ENCODE measurements at regions not wholly inside any gene's neighbourhood (a gene's known extent, or its start where the extent isn't known, plus 50 kb on each side); places are given as distances from the start of the nearest gene placed in this dataset.
A peak's percentile ranks its signal among the peaks of the same experiment; 100 is the strongest.

DNA sequence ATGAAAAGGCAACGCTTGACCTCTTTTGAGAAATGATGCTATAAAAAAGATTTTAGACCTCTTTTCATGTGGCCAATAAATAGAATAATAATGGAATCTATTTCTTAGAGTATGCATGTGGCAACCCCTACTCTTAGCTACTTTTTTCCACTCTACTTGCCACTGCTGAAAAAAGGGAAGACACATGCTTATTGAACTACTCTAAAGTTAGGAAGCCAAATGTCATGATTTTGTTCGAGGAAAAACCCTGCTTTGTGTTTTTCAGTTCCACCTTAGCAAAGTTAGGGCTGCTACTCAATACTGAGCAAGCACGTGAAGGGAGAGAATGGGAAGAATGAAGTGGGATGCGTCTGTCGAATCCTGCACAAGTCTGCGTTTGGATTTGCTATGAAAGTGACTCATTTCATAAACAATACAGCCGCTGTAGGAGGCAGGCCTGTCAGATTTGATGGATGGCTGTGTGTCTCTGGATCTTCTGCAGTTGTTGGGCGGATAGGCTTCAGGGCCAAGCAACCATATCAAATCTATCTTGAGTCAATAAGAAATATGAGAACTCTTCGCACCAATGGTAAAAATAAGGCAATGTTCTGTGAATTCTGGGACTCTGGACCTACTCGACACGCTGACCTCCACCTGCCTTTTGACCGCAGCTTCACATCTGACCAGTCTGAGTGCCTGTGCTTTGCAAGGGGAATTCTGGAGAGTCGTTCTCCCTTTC lies 333.6 kb downstream of the PIK3R1 start:
- intact Hi-C loops (cut with DNase I): no loop called here

DNA sequence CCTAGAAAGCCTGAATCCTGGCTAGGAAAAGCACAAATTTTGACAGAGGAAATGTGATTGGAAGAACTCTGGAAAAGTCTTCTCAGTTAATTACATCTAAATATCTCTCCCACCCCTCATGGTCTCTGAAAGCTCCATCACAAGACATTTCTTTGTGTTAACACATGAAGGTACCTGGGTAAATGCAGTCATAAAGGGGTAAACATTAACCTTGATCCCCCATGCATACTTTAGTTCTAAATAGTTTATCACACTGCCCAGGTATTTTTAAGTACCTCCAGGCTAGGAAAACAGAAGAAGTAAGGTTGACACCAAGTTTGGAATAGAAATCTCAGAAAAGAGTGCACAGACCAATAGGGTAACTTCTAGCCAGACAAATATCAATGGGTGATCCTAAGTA lies 334.5 kb downstream of the PIK3R1 start:
- DNase-seq: no peak
- intact Hi-C loops (cut with DNase I): no loop called here

More for the DNA sequence above, 333.6 kb downstream of the PIK3R1 start:
- DNase-seq: no peak

DNA sequence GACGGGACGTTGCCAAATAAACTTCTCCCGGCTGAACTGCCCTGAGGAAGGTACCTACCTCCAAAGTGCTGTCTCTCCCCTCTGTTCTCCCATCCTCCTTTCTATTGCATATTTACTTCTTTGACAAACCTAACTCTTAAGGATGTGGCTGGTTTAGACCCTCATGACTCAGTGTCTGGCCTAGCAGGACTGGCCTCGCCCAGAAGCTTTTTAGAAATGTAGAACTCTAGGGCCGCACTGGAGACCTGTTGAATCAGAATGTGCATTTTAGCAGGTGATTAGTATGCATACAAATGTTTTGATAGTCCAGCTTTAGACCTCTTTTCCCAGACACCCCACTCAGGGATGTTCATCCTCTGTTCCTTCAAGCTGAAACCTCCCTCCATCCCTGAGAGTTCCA lies 335.9 kb downstream of the PIK3R1 start:
- DNase-seq: no peak
- intact Hi-C loops (cut with DNase I): no loop called here

DNA sequence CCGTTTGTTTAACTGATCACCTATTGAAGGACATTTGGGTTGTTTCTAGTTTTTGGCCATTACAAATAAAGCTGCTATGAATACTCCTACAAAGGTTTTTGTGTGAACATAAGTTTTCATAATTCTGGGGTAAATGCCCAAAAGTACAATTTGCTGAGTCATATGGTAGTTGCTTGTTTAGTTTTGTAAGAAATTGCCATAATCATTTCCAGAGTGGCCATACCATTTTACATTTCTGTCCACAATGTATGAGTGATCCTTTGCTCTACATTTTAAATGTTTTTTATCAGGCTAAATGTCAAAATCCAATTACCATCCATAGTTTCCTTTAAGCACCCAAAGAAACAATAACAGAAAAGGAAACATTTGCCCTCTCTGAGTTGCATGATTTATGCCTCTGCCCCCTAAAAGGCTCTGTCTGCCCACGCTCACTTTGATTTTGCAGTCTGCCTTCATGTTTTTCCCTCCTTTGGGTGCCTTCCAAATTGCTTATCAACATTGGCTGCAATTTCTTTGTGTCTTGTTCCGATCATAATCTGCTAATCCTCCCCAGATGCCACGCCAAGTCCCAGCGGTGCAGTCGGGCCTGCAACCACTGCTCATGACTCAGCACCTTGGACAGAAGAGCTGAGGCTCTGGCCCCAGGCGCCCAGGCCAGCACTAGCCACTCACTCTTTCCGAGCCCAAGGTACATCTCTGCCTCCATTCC lies 339.2 kb downstream of the PIK3R1 start:
- no peak for DNase-seq
- intact Hi-C loops (cut with DNase I): no loop called here

DNA sequence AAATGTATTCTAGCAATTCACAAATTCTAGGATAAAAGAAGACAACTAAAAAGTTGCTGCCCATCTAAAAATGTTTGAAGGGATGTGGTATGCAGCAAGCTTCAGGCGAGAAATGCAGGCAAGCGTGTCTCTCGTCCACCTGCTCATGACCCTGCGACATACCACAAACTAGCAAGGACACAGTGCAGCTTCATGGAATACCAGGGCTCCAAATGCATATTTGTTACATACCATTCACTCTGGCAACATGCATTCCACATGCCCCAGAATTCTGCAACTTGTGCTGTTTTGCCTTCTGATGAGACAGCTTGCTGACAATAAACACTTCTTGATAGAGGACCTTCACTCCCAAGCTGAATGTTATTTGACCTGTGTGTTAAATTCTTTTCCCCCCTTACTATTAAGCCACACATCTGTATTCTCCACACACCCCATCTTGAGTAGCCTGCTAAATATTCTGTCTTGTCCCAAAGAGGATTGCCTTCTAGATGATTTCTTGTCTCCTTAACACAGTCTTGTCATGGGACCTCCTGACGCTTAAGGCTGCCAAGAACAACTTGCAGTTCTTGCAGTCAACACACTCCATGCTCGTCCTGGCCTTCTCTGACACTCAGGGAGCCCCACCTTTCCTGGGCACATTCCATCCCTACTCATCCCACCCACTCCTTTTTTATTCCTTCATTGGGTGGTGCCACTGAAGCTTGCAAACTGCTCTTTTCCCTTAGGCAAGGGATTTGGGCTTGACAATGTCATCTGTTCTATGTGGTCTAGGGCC lies 340.5 kb downstream of the PIK3R1 start:
- intact Hi-C loops (cut with DNase I): no loop called here
- no peak for DNase-seq

DNA sequence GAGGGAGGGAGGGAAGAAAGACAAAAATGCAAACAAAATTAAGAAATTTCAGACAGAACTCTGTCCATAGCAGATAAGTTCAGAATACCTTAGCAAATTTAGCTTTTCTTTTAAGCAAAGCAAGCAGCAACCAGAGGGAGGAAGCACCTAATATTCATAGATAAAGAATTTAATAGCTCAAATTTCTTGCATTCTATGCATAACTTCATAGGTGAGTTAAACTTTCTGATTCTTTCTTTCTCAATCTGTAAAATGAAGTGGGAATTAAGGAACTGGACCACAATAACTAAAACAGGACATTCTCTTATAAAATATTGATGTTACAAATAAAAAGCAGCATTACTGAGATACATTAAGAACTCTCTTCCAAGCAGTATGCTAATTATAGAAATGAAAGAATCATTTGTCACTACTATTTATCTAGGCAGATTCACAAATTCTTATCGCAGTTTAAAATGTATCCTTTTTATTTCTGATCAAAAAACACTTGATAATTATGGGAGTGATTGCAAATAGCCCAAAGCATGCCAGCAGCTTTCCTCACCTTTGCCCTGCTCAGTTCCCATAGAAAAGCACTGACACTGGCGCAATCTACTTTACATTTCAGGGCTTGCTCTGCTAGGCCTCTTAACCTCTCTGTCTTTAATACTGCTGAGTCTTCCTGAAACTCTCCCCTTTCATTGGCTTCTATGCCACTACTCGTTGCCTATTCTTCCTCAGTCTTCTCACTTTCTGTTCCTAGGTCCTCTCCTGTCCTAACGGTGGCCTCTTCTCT lies 341.8 kb downstream of the PIK3R1 start:
- intact Hi-C loops (cut with DNase I): no loop called here
- DNase-seq: no peak

DNA sequence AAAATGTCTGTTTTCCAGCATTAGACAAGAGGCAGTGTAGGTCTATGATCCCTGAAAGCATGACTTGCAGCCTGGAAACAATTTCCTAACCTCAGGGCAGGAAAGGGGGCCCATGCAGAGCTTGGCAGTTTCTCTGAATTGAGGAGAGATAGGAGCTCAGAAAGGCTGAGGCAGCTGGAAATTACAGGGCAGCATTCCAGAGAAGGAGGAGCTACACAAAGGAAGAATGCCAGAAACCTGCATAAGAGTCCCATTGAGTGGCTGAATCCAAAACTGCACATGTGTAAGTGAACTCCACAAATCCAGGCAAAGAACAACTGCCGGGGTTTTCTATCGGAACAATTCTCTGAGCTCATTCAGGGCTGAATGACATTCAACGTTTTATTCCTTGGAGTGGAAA lies 346.8 kb downstream of the PIK3R1 start:
- intact Hi-C loops (cut with DNase I): no loop called here
- DNase-seq: peak in 3 of 10 donors; percentile 16 to 49 (median 26)

DNA sequence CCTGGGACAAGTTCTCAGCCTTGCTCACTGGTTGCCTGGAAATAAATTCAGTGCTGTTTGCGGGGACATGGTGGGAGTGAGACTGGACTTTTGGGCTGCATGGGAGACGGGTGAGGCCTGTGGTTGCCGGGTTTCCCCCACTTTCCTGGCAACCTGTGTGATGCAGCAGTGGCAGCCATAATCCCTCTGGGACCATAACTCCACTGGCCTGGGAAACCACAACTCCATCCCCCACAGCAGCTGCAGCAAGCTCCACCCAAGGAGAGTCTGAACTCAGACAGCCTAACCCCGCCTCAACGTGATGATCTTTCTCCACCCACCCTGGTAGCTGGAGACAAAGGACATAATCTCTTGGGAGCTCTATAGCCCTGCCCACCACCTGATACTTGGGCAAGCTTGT lies 349.9 kb downstream of the PIK3R1 start:
- intact Hi-C loops (cut with DNase I): no loop called here
- DNase-seq: peak in 1 of 10 donors; percentile 63

DNA sequence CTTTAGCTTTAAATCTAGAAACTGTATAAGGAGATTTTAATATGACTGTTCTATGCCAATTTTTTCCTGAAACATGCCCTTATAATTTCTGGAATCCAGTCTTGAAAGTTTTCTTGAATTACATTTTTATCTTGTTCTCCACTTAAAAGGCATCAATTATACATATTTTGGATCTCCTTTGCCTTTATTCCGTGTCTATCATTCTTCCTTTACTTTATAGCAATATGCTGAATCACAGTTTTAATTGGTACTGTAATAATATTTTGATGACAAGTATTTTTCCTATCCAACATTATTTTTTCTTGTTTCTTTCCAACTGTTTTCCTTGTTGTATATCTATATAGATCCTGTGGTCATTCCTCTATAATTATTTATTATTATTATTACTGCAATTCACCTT lies 361.2 kb downstream of the PIK3R1 start:
- intact Hi-C loops (cut with DNase I): no loop called here
- no peak for DNase-seq

DNA sequence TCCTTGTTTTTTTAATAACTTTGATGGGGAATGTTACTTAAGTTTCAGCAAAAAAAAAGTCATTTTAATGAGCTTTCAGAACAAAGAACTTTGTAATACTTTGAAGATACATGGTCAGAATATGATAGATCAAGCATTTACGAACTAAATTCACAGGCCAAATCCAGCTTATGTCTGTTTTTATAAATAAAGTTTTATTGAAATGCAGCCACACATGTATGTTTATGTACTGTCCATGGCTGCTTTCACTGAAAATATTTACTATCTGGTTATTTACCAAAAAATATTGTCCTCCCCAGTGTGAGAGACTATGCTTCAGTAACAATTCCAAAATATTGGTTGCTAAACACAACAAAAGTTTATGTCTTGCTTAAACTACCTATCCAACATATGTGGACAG lies 366.7 kb downstream of the PIK3R1 start:
- intact Hi-C loops (cut with DNase I): no loop called here
- DNase-seq: no peak

DNA sequence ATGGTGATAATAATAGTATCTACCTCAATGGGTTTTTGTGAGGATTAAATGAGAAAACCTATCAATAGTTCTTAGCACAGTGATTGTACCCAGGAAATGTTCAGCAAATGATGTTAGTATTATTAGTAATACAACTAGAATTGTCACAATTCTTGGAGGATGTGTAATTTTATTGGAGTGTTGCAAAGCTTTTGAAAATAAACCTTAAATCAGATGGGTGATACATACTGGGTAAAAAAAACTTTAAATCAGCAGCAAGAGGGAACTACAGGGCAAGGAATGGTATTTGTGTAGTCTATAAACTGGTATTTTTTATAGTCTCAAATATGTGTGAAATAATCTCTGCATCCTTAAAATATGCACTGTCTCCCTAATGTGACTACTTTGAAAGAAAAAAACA lies 371.6 kb downstream of the PIK3R1 start:
- DNase-seq: no peak
- intact Hi-C loops (cut with DNase I): no loop called here

DNA sequence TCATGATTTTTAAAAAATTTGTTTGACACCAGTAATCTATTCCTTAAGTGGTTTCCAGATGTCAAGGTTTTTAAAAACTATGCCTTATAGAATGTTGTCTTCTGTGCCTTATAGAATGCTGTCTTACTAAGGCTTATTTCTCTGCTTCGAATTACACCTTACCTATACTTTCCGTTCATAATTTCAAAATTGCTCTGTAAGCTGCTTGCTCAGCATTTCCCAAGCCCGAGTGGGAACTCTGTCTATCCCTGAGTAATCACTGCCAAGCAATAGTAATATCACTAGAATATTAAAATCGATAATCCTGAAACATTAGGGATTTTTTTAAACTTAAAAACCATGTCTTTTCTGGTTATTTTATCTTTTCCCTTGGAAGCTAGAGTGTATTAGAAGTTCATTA lies 376.3 kb downstream of the PIK3R1 start:
- no peak for DNase-seq
- intact Hi-C loops (cut with DNase I): no loop called here

DNA sequence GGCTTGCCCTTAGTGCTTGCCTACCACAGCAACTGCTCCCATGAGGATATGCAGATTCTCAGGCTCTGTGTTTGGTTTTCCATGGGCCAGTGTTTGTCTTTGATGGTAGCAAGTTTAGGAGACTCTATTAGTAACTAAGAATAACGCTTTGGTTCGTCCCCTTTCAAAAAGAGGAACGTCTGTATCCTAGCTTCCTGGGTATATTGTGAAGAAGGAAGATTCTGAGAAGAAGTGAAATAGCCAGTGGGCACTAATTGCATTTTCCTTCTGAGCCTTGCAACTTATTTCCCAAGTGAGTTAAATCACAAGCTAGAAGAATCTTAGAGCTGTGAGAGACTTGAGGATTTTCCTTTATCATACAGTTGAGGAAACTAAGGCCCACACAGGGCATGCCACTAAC lies 376.8 kb downstream of the PIK3R1 start:
- no peak for DNase-seq
- intact Hi-C loops (cut with DNase I): no loop called here

DNA sequence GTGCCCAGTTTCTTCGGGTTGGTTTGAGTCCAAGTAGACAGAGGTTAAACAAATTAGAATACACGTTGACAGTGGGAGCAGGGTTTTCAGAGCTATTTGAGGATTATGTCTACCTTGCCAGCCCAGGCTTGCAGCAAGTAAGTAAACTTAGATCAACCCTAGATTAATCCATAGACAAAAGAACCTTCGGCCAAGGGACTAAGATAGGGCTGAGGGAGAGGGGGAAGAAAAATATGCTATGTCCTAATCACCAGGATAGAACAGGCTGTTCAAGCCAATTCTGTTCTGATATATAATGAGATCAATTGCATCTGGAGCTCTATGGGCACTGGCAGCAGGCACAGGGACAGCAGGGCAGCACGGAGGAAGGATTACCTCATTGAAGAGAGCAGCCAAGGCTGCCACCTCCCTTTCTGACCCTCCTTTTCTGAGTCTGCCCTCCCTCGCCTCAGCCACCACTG lies 377.7 kb downstream of the PIK3R1 start:
- no peak for DNase-seq

DNA sequence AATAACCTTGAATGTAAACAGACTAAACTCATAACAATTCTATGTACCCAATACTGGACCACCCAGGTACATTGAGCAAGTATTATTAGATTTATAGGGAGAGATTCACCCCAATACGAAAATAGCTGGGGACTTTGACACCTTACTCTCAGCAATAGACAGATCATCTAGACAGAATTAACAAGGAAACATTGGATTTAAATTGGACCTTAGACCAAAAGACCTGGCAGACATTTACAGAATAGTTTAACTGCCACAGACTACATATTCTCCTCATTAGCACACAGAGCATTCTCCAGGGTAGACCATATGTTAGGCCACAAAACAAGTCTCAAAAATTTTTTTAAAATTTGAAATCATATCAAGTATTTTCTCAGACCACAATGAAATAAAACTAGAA lies 397.4 kb downstream of the PIK3R1 start:
- intact Hi-C loops (cut with DNase I): no loop called here
- no peak for DNase-seq

More for the DNA sequence above, 377.7 kb downstream of the PIK3R1 start:
- intact Hi-C loops (cut with DNase I): no loop called here

DNA sequence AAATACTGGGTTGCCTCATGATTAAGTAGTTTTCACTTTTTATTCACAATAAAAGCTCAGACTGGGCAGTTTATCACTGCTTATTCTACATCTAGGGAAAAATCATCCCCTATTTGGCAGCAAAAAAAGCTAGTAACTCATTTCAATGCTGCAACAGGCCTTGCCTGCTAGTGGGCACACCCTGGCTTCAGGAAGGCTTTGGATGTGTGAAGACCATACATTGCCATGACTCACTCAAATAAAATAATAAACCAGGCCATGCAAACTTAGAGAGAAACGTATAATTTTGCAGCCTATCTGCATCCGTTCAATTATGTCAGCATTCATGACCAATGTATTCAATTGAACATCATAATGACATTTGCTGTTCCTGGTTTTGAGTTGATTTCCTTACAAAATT lies 402.9 kb downstream of the PIK3R1 start:
- intact Hi-C loops (cut with DNase I): no loop called here
- no peak for DNase-seq

DNA sequence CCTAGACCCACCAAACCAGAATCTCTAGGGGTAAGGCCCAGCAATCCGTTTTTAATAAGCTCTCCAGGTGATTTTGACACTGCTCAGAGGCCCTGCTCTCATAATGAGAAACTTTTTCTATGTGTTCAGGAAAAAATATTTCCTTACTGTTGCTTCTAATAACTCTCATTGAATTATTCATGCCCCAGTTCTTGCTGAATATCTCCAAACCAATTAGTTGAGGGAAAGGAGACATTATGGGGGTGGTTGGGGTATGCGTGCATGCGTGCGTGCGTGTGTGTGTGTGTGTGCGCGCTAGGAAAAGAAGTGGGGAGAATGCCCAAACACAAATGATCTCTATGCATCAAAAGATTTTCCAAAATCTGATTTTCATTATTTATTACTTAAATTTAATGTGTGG lies 411.4 kb downstream of the PIK3R1 start:
- intact Hi-C loops (cut with DNase I): no loop called here
- no peak for DNase-seq

DNA sequence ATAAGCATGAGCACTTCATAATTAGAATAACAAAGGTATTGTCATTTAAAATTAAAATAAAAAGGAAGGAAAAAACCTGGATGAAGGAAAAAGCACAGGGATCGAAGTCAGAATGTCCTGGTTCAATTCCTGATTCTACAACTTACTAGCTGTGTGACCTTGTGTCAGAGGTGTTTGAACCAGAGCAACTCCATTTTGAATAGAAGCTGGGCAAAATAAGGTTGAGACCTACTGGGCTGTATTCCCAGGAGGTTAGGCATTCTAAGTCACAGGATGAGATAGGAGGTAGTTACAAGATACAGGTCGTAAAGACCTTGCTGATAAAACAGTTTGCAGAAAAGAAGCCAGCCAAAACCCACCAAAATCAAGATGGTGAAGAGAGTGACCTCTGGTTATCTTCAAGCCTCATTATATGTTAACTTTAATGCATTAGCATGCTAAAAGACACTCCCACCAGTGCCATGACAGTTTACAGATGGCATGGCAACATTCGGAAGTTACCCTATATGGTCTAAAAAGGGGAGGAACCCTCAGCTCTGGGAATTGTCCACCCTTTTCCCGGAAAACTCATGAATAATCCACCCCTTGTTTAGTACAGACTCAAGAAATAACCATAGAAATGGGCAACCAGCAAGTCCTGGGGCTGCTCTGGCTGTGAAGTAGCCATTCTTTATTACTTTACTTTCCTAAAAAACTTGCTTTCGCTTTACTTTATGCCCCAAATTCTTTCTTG lies 412.7 kb downstream of the PIK3R1 start:
- intact Hi-C loops (cut with DNase I): no loop called here
- DNase-seq: no peak

DNA sequence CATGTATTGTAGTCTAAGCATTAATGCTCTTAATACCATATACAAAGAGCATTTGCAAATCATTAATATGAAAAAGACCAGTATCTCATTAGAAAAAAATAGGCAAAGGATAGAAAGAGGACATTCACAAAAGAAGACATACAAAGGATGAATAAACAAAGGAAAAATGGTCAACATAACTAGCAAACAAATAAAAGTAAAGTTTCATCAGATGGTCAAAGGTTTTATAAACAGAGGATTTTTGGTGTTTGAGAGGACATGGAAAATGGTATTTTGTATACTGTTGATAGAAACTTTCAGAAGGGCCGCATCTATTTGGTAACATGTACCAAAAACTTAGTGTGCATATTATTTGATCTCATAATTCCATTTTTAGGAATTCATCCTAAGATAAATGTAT lies 414.8 kb downstream of the PIK3R1 start:
- intact Hi-C loops (cut with DNase I): no loop called here
- no peak for DNase-seq

DNA sequence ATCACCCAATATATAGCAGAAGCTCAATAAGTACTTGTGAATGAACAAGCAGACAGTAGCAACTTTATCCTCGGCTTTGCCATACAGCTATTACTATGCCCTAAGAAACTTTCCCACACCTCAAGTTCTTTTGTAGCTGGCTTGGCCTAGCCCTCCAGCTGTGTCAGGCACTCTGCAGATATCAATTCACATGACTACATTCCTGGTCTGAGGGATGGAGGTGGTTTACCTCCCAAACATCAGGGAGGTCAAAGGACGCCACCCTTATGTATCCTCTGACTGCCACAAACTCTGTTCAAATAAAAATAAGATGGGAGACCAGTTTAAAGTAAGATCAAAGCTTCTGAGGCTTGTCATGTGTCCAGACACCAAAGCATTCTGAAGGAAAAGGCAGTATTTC lies 416.3 kb downstream of the PIK3R1 start:
- DNase-seq: no peak
- intact Hi-C loops (cut with DNase I): no loop called here
